ENCODE measurements at regions not wholly inside any gene's neighbourhood (a gene's known extent, or its start where the extent isn't known, plus 50 kb on each side); places are given as distances from the start of the nearest gene placed in this dataset.

GRCh38 chr3:31086148-31086547 is 191.7 kb upstream of the GADL1 start:
- Histone ChIP-seq H3K9me3 (ENCODE audit: control insufficient read depth, low read depth, low read length) (no peaks in the 10 kb centered on the region), H2BK15ac (ENCODE audit: low read depth, low read length) (no peak overlapping the region), H2AFZ (ENCODE audit: low read length) (no peak overlapping the region), H3K4me2 (ENCODE audit: insufficient read depth, insufficient read length, low read length) (no peak overlapping the region), H3K79me2 (ENCODE audit: insufficient read depth, low read length) (no peaks in the 10 kb centered on the region), H3K4ac (ENCODE audit: low read depth, low read length) (no peak overlapping the region), H3T11ph (ENCODE audit: low read length) (no peak overlapping the region), H2AK5ac (ENCODE audit: insufficient read length, low read length) (no peak overlapping the region), H3K23me2 (ENCODE audit: insufficient read length, low read depth, low read length, poor library complexity, severe bottlenecking) (no peaks in the 10 kb centered on the region), H2BK20ac (ENCODE audit: low read depth, low read length, poor library complexity, severe bottlenecking) (no peak overlapping the region), H3K23ac (ENCODE audit: insufficient read length, low read depth, low read length) (no peak overlapping the region), H3K27me3 (ENCODE audit: insufficient read depth, low read length) (no peaks in the 10 kb centered on the region), H4K20me1 (ENCODE audit: control insufficient read depth, insufficient read depth, insufficient read length) (no peaks in the 10 kb centered on the region), H4K5ac (ENCODE audit: insufficient read length, low read depth, low read length) (no peak overlapping the region), H3K4me1 (ENCODE audit: insufficient read depth, low read length) (peaks cover 4% of the 10 kb centered on the region; the same call in 1 of the 2 replicates), H2BK120ac (ENCODE audit: low read depth, low read length, poor library complexity, severe bottlenecking) (no peak overlapping the region), H3K18ac (ENCODE audit: insufficient read length, low read depth, low read length) (no peak overlapping the region), H4K91ac (ENCODE audit: insufficient read length, low read depth, low read length) (no peak overlapping the region), H3K79me1 (ENCODE audit: insufficient read depth, low read depth, low read length, poor library complexity, severe bottlenecking) (no peaks in the 10 kb centered on the region), H3K14ac (ENCODE audit: insufficient read depth, low read length) (no peak overlapping the region), H3K27ac (ENCODE audit: insufficient read length, low read depth, low read length) (no peak overlapping the region), H3K9ac (ENCODE audit: extremely low read depth, insufficient read length, low read length) (no peak overlapping the region), H4K8ac (replicated peaks; ENCODE audit: insufficient read length, low read depth, low read length) (no peak overlapping the region), H2BK5ac (ENCODE audit: insufficient read length, low read length) (no peak overlapping the region), H2BK12ac (ENCODE audit: insufficient read length, low read depth, low read length) (no peak overlapping the region), H3K56ac (ENCODE audit: insufficient read length, low read depth, low read length) (no peak overlapping the region)
- Mint-ChIP-seq H3K4me3 (no peak overlapping the region), H3K4me1 (peaks cover 12 to 13% of the 10 kb centered on the region in 2 experiments), H3K27me3 (ENCODE audit: low read depth) (no peaks in the 10 kb centered on the region), H3K36me3 (ENCODE audit: insufficient read depth in 1 of 3, low read depth in 3 of 3) (no peaks in the 10 kb centered on the region), H3K9me3 (no peaks in the 10 kb centered on the region; a peak in 1 of 5 replicates), H3K27ac (no peak overlapping the region)
- no peak for DNase-seq
- TF ChIP-seq, protein P1, sequence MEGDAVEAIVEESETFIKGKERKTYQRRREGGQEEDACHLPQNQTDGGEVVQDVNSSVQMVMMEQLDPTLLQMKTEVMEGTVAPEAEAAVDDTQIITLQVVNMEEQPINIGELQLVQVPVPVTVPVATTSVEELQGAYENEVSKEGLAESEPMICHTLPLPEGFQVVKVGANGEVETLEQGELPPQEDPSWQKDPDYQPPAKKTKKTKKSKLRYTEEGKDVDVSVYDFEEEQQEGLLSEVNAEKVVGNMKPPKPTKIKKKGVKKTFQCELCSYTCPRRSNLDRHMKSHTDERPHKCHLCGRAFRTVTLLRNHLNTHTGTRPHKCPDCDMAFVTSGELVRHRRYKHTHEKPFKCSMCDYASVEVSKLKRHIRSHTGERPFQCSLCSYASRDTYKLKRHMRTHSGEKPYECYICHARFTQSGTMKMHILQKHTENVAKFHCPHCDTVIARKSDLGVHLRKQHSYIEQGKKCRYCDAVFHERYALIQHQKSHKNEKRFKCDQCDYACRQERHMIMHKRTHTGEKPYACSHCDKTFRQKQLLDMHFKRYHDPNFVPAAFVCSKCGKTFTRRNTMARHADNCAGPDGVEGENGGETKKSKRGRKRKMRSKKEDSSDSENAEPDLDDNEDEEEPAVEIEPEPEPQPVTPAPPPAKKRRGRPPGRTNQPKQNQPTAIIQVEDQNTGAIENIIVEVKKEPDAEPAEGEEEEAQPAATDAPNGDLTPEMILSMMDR (conservative IDR thresholded peaks at IDR 0.05), result no peak
